GM20000 (cell line): ENCODE measurements at regions not wholly inside any gene's neighbourhood (a gene's known extent, or its start where the extent isn't known, plus 50 kb on each side); places are given as distances from the start of the nearest gene placed in this dataset.

Experiments
- DNase-seq: peaks from one replicate; pipeline ENCODE4 v3.0.0; 2012; ENCODE audit warnings: low spot score
- CTCF ChIP-seq: IDR thresholded peaks from 2 replicates; pipeline ENCODE4 v1.5.1; 2012; ENCODE audit warnings: mild to moderate bottlenecking, control low read depth; ENCODE audit errors: extremely low read depth, missing control alignments

GRCh38 chr4:113849771-113850170 is 88.2 kb upstream of the CAMK2D start:
- no peak for TF ChIP-seq CTCF
- DNase-seq: no peak

DNA sequence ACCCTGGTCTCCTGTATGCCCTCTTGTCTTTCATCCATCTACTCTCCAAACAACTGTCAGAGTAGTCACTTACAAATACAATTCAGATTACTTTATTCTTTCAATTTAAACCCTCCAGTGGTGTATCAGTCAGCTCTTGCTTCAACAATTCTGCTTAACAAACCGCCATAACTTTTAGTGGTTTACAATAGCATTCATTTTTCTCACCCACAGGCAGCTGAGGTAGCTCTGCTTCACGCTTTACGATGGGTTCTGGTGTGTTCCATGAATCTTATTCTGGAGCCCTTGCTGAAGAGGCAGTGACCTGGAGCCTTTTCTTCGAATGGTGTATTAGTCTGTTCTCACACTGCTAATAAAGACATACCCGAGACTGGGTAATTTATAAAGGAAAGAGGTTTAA is 86.2 kb upstream of the CAMK2D start:
- DNase-seq: no peak
- no peak for TF ChIP-seq CTCF

GRCh38 chr4:113846433-113846832 is 84.9 kb upstream of the CAMK2D start:
- TF ChIP-seq CTCF: no peak
- DNase-seq: no peak

GRCh38 chr4:113845138-113845537 is 83.6 kb upstream of the CAMK2D start:
- no peak for TF ChIP-seq CTCF
- no peak for DNase-seq

DNA sequence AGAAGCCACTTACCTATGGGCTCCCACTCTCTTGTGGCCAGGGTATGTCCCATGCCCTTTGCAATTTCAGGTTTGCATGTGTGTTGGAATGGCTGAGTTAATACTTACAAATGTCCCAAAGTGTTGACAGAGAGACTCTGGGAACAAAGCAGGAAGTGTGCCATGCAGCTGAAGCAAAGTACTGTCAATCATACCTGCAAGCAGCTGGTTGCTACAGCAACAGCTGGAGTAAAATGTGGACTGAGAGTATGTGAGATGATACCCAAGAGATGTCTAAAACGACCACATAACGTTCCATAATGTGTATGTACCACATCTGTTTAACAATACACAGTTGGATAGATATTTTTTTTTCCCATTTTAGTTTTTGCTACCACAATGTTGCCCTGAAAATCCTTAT is 82.8 kb upstream of the CAMK2D start:
- TF ChIP-seq CTCF: no peak
- DNase-seq: no peak

- no peak for DNase-seq
- no peak for TF ChIP-seq CTCF
These were observed 79.3 kb upstream of the CAMK2D start for GRCh38 chr4:113840861-113841260.

GRCh38 chr4:113838460-113838859 is 76.9 kb upstream of the CAMK2D start:
- TF ChIP-seq CTCF: no peak
- no peak for DNase-seq
